Ectodermal cell (in vitro differentiated cells): ENCODE measurements at regions not wholly inside any gene's neighbourhood (a gene's known extent, or its start where the extent isn't known, plus 50 kb on each side); places are given as distances from the start of the nearest gene placed in this dataset.

ENCODE experiments used
- H3K27ac ChIP-seq: 2 replicates; pipeline ENCODE4 v1.7.0; 2013; ENCODE audit warnings: mild to moderate bottlenecking, low read depth, low read length; ENCODE audit not compliant: insufficient read depth, poor library complexity, severe bottlenecking
- H3K27me3 ChIP-seq: 2 replicates; pipeline ENCODE4 v1.7.0; 2013; ENCODE audit warnings: mild to moderate bottlenecking, low read length; ENCODE audit not compliant: insufficient read depth, control insufficient read depth, poor library complexity, severe bottlenecking
- H3K36me3 ChIP-seq: one replicate; pipeline ENCODE4 v1.7.0; 2013; ENCODE audit warnings: low read length; ENCODE audit not compliant: control insufficient read depth, insufficient read depth
- H3K4me1 ChIP-seq: one replicate; pipeline ENCODE4 v1.7.0; 2013; ENCODE audit warnings: low read length; ENCODE audit not compliant: control insufficient read depth, insufficient read depth
- H3K4me3 ChIP-seq: 2 replicates; pipeline ENCODE4 v1.7.0; 2013; ENCODE audit warnings: low read depth, low read length, control low read depth; ENCODE audit not compliant: insufficient read depth
- H3K9me3 ChIP-seq: 2 replicates; pipeline ENCODE4 v1.7.0; 2013; ENCODE audit warnings: mild to moderate bottlenecking, low read length, moderate library complexity; ENCODE audit not compliant: control insufficient read depth
- WGBS, 2 experiments: methylation state at CpG; one replicate each; pipeline ENCODE4 v1.1.7; 2013; ENCODE audit warnings: missing lambda C conversion rate in 2 of 2; 5-methylcytosine and 5-hydroxymethylcytosine counted together

DNA sequence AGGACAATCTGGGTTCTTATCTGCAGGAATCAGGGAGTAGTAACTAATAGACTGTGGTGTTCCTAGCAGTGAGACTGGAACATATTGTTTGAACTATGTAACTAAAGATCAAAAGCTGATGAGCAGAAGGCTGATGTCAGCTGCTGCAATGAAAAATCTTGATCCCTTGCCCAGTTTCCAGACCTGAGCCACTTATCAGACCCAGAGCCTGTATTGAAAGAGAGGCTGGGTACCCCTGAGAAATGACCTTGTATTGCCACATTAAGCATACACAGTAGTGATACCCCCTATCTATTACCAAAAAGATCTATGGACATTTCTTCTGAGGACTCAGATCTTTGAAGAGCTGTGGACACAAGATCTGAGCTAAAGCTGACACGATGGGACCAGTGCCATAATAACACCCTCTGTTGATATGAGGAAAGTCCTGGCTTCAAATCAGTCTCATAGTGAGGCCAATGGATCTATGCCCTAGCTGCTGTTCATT lies 178.0 kb upstream of the GALNT2 start:
- H3K36me3 ChIP-seq = no peaks in the 10 kb centered on the region
- no peak overlapping the region for H3K27ac ChIP-seq
- no peak overlapping the region for H3K4me3 ChIP-seq
- H3K9me3 ChIP-seq = no peaks in the 10 kb centered on the region
- H3K4me1 ChIP-seq = no peaks in the 10 kb centered on the region
- H3K27me3 ChIP-seq = no peaks in the 10 kb centered on the region
- 88 to 100% methylated on average over 1 of the region's 1 CpG for WGBS, 2 experiments

DNA sequence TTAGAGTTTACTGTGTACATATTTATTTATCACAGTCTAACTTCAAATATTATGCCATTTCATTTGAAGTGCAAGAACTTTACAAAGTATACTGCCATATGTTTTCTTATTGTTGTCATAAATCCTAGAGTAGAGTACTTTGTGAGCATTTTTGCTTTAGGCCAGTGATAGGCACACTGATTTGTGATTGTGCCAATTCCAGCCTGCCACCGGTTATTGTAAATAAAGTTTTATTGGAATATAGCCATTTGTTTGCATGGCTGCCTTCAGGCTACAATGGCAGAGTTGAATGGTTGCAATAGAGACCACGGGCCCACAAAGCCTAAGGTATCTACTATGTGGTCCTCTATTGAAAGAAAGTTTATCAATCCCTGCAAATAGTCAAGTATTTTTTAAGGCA lies 175.8 kb upstream of the GALNT2 start:
- WGBS, 2 experiments = 92 to 100% methylated on average over 2 of the region's 2 CpGs
- no peaks in the 10 kb centered on the region for H3K9me3 ChIP-seq
- H3K27ac ChIP-seq = no peak overlapping the region
- H3K4me3 ChIP-seq = no peak overlapping the region
- no peaks in the 10 kb centered on the region for H3K27me3 ChIP-seq
- no peaks in the 10 kb centered on the region for H3K36me3 ChIP-seq
- no peaks in the 10 kb centered on the region for H3K4me1 ChIP-seq

DNA sequence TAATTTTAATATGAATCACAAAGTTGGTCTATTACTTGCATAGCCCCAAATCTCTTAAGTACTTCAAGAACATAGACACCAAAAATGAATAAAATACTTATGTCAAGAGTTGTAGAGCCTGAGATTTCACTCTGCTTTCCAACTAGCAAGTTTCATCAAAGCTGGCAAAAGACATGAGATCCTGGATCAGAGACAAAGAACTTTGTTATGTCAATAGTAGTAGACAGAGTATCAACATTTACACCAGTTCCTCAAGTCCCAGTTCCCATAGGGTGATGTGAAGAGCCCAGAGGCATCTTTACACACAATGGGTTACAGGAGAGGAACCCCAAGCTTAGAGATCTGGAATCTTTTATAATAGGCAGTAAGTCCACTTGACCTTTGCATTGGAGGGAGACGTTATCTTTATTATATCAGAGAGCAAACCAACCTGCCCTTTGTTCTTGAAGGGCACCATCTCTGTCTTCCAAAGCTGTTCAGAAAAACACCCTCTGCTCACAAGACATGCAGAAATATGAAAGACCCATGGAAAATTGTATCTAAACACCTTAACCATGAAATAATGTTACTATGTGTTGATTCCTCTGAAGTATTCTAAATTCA lies 174.4 kb upstream of the GALNT2 start:
- 86 to 96% methylated on average over 1 of the region's 1 CpG for WGBS, 2 experiments
- Histone ChIP-seq H3K36me3 (no peaks in the 10 kb centered on the region), H3K27me3 (no peaks in the 10 kb centered on the region), H3K9me3 (no peaks in the 10 kb centered on the region), H3K4me1 (no peaks in the 10 kb centered on the region), H3K4me3 (no peak overlapping the region), H3K27ac (no peak overlapping the region)

DNA sequence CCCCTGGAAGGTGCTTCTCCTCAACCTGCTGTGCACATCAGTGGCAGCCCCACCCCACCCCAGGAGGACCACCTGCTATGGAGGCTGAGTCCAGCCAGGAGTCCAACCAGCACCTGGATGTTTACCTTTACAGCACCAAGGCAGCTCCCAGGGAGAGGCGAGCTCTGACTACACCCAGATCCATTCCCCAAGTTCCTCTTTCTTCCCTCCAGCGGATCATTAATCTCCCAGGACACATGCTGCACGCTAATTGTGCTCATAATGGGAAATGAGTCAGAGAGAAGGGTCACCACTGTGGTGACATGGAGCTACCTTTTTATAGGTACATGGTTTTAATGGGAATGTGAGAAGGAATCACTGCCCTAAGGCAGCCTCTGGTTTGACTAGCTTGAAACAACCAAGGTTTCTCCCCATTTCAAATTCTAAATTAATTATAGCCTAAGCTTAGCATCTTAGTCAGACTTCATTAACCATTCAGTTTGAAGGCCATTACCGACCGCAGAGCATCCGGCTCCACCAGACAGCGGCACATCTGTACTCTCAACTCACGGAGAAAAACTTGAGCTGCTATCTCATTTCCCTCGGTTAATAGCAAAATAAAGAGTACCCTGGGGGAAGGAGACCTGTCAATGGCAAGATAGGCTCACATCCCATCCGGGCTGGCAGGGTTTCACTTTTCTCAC lies 173.1 kb upstream of the GALNT2 start:
- no peaks in the 10 kb centered on the region for H3K4me1 ChIP-seq
- no peaks in the 10 kb centered on the region for H3K36me3 ChIP-seq
- WGBS, 2 experiments = 91 to 92% methylated on average over 10 of the region's 10 CpGs
- no peak overlapping the region for H3K4me3 ChIP-seq
- no peaks in the 10 kb centered on the region for H3K9me3 ChIP-seq
- no peak overlapping the region for H3K27ac ChIP-seq
- no peaks in the 10 kb centered on the region for H3K27me3 ChIP-seq

DNA sequence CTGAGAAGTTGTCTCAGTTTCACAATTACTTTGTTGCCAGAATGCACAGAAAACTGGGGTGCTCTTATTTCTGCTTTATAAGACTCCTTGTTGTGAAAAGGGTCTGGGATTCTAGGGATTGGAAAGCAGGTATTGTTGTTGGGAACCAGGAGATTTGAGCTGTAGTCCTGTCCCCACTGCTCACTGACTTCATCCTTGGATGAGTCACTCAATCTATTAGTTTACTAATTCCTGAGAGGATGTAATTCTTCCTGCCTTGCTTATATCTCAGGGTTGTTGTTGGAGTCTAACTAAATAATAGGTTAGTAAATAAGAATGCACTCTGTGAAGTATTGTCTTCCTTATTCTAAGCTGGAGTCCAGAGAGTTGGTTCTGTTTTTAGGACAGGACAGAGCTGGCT lies 172.5 kb upstream of the GALNT2 start:
- Histone ChIP-seq H3K4me3 (no peak overlapping the region), H3K9me3 (no peaks in the 10 kb centered on the region), H3K36me3 (no peaks in the 10 kb centered on the region), H3K27me3 (no peaks in the 10 kb centered on the region), H3K4me1 (no peaks in the 10 kb centered on the region), H3K27ac (no peak overlapping the region)

GRCh38 chr1:229895605-229896004 lies 171.4 kb upstream of the GALNT2 start:
- H3K4me3 ChIP-seq = no peak overlapping the region
- WGBS, 2 experiments = 86 to 92% methylated on average over 3 of the region's 3 CpGs
- no peaks in the 10 kb centered on the region for H3K4me1 ChIP-seq
- H3K27me3 ChIP-seq = no peaks in the 10 kb centered on the region
- no peaks in the 10 kb centered on the region for H3K36me3 ChIP-seq
- H3K27ac ChIP-seq = no peak overlapping the region
- H3K9me3 ChIP-seq = no peaks in the 10 kb centered on the region

DNA sequence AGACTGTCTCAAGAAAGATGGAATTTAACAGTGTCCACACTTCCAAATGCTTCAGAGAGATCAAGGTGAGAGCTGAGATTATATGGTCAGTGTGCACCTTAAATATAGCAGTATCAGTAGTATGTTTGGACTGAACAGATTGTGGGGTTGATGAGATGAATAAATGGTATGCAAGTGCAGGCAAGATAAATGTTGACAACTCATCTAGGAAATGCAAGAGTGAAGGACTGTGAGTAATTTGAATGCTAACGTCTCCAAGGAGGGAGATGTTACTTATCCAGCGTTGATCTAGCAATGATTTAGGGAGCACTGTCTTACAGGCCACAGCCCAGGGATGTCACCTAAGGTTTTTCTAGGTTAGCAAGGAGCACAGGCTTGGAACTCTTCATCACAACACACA lies 170.7 kb upstream of the GALNT2 start:
- H3K9me3 ChIP-seq = no peaks in the 10 kb centered on the region
- no peaks in the 10 kb centered on the region for H3K4me1 ChIP-seq
- H3K36me3 ChIP-seq = no peaks in the 10 kb centered on the region
- H3K27me3 ChIP-seq = no peaks in the 10 kb centered on the region
- no peak overlapping the region for H3K4me3 ChIP-seq
- WGBS, 2 experiments = 88 to 96% methylated on average over 2 of the region's 2 CpGs
- H3K27ac ChIP-seq = no peak overlapping the region

GRCh38 chr1:229896861-229897260 lies 170.2 kb upstream of the GALNT2 start:
- H3K27me3 ChIP-seq = no peaks in the 10 kb centered on the region
- H3K36me3 ChIP-seq = no peaks in the 10 kb centered on the region
- H3K9me3 ChIP-seq = no peaks in the 10 kb centered on the region
- no peak overlapping the region for H3K4me3 ChIP-seq
- 93 to 94% methylated on average over 5 of the region's 5 CpGs for WGBS, 2 experiments
- no peaks in the 10 kb centered on the region for H3K4me1 ChIP-seq
- no peak overlapping the region for H3K27ac ChIP-seq

DNA sequence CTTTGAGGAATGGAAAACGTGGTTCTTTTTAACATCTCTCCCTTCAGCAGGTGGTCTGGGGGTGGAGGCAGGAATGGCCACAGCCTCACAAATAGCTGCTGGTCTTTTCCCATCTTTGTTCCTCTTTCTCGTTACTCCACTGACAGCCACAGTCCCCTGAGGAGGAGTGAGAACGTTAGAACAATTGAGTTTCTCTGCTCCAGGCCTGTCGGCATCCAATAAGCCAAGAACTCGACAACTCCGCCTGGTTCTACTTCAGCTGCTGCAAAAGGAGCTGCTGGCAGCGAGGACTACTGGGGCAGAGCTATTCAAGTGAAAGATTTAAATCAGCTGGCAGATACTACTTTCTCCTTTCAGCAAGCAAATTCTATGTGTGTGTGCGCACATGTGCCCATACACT lies 169.5 kb upstream of the GALNT2 start:
- Histone ChIP-seq H3K27me3 (no peaks in the 10 kb centered on the region), H3K36me3 (no peaks in the 10 kb centered on the region), H3K27ac (no peak overlapping the region), H3K9me3 (no peaks in the 10 kb centered on the region), H3K4me3 (no peak overlapping the region), H3K4me1 (no peaks in the 10 kb centered on the region)
- 61 to 72% methylated on average over 7 to 8 of the region's 8 CpGs for WGBS, 2 experiments

GRCh38 chr1:229900220-229900619 lies 166.8 kb upstream of the GALNT2 start:
- 96 to 100% methylated on average over 1 of the region's 1 CpG for WGBS, 2 experiments
- H3K36me3 ChIP-seq = no peaks in the 10 kb centered on the region
- no peaks in the 10 kb centered on the region for H3K9me3 ChIP-seq
- H3K4me3 ChIP-seq = no peak overlapping the region
- H3K27me3 ChIP-seq = no peaks in the 10 kb centered on the region
- H3K4me1 ChIP-seq = no peaks in the 10 kb centered on the region
- no peak overlapping the region for H3K27ac ChIP-seq
